HG02884 (cell line): ENCODE measurements at regions not wholly inside any gene's neighbourhood (a gene's known extent, or its start where the extent isn't known, plus 50 kb on each side); places are given as distances from the start of the nearest gene placed in this dataset.
"Not testable (repeated sequence)": the region's sequence is repeated elsewhere in the genome, so short reads cannot be mapped to it uniquely, and the experiment has no call there.

ENCODE experiments used
- ATAC-seq: cut with Tn5 transposase; IDR thresholded peaks from one replicate; pipeline ENCODE4 v1.9.1; 2021; ENCODE audit warnings: mild to moderate bottlenecking, moderate library complexity; ENCODE audit not compliant: unreplicated experiment

GRCh38 chr2:76697439-76697838 lies 824.7 kb downstream of the LRRTM4 start:
- ATAC-seq, result not testable (repeated sequence)

DNA sequence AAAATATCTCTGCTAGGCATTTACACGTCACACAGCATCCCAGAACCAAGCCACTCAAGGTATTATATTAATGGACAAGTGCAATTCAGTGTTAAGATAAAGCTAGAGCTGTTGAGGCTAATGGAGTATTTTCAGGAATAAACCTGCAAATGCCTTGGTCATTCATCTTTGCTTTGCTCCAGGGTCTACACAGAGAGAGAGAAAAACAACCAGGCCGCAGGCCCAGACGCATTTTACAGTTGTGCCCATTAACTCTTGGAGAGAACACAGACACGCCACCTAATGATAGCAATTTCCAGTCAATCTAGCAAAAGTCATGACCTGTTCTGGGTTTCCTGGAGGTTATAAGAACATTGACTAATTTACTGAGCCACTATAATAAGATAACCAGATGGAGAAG lies 829.3 kb downstream of the LRRTM4 start:
- ATAC-seq, result no peak

DNA sequence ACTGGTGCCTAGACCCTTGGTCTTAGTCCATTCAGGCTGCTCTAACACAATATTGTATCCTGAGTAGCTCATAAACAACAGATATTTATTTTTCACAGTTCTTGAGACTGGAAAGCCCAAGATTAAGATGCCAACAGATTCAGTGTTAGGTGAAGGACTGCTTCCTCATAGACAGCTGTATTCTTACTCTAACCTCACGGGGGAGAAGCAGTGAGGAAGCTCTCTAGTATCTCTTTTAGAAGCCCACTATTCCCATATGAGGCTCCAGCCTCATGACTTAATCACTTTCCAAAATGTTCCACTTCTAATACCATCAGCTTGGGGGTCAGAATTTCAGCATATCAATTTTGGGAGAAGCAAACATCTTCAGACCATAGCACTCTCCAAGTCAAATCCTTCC lies 833.4 kb downstream of the LRRTM4 start:
- ATAC-seq, result no peak

DNA sequence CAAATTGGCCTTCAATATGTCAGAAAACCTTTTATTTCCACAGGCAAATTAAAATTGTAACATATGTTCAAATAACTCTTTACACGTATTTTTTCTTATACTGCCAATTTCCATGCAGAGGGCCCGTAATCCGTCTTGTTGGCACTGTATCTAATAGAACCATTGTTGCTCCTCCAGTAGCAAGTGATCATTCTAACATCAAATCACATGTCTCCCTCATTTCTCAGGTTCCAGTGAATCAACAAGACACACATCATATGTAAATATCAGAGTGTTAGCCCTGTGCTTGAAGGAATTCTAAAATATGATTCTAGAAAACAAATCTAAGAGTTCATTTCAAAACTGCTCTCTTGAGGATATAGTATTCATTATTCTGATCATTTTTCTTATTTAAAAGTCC lies 834.3 kb downstream of the LRRTM4 start:
- no peak for ATAC-seq

DNA sequence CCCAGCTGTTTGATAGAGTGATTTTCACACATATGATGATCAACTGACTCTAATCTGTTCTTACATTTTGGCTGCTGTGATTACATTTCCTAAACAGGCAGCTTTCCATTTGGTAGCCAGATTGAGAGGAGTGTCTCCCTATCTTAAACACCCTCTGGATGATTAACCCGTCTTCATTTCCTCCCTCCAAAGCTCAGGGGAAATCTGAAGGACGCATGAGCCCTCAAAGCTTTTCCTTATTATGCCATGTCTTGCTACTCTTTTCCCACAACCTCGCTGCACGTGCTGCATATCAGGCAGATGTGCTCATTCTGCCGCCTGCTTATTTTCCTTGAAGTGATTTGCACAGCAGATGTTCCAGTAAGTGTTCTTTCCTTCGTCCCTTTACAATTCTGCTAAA lies 837.4 kb downstream of the LRRTM4 start:
- ATAC-seq, result no peak

DNA sequence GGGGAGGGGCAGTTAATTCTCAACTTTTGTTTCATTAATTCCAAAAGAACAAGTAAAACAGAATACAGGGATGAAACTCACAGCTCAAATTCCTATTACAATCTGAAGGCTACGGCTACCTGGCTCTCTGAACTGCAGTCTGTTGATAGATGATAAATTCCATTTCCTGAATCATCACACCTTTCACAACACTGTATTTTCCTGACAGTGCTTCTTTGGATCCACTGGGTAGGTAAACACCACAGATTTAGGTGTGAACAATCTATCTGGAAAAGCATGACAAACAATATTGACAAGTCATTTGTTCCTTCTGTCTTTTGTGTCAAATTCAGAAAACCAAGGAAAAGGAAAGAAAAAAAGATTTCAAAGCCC lies 843.2 kb downstream of the LRRTM4 start:
- ATAC-seq, result no peak

- ATAC-seq, result no peak
Measured at GRCh38 chr2:76678383-76679024, 843.7 kb downstream of the LRRTM4 start.

DNA sequence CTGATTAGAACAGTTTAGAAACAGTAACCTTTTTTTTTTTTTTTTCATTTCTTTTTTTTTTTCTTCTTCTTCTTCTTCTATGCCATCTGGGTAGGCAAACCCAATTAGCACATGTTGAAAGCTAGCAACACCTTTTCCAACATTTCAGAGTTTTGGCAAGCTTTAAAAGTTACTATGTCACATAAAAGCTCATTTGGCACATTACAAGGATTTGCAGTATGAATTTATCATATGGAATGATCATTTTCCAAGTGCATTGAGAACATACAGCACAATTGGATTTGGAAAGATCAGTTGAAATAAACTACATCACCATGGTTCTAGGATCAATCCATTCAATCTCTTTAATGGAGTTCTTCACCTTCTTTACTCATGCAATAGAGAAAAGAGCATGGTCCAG lies 847.0 kb downstream of the LRRTM4 start:
- ATAC-seq, result no peak

GRCh38 chr2:76672798-76673197 lies 849.4 kb downstream of the LRRTM4 start:
- no peak for ATAC-seq

DNA sequence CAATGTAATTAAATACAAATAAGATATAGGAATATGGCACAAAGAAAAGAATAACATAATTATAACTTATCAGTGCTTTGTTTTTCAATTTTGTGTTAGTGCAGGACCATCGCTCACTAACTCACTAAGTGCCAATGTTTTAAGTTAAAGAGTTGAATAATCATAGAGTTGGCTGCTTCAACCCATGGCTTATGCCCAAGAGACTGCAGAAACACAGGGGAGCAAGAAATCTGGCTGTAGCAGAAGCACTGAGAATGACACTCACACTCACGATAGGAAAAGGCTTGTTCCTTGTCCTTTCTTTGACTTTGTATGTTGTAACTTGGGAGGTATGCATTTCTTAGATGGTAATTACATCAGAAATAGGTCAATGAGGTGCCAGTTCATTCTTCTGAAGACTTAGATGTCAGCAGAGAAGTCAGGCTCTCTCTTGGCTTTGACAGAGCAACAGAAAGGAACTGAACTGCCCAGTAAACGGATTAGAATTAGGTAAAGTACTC lies 852.2 kb downstream of the LRRTM4 start:
- ATAC-seq, result no peak

DNA sequence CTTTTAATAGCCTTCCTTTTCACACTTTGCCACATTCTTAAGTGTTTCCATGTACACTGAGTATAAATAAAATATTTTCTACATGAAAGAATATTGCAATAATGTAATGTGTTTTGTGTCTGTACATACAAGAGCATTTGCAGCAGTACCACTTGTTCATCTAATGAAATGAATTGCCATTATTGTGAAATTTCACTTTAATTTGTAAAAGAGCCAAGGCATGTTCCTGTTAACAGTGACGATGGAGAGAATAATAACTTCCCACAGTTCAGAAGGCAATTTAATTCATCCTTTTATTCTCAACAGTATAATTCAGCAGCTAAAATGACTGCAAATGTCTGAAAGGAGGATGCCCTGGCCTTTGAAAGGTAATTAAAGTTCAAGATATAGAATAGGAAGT lies 853.9 kb downstream of the LRRTM4 start:
- ATAC-seq, result no peak

DNA sequence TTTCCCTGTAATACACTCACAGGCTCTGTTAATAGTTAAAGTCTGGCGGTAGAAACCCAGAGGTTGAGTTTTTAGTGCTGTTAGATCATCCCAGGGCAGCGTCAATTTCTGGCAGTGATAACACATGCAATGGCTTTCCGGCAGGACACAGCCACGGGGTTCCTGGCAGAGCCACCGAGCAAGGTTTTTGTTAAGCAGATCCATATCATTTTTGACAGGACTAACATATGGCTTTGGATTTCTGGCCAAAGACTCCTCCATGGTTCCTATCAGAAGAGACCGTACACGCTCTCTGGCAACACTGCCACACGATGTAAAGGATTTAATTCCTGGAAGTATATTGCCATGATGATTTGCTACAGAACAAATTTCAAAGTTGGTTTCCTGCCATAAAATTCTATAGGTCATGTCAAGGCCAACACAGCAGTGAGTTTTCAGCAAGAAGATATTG lies 854.3 kb downstream of the LRRTM4 start:
- ATAC-seq, result no peak

- ATAC-seq, result no peak
Measured at GRCh38 chr2:76642129-76642528, 880.0 kb downstream of the LRRTM4 start.

DNA sequence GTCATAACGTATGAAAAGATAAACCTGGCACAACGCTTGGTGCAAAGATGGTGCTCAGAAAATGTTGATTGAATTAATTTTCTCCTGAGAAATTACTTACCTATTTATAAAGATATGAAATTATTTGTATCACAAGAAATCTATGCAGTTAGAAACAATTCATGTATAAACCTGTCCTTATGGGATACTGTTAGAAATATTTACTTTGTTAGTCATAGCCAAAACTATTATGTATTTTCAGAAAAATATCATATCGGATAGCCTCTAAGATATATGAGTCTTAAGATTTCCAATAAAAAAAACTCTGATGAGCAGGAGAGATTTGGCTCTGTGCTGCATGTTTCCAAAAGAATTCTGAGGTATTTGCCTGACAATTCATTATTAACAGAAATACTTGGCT lies 880.7 kb downstream of the LRRTM4 start:
- ATAC-seq, result no peak

- ATAC-seq, result no peak
Measured at GRCh38 chr2:76640905-76641304, 881.3 kb downstream of the LRRTM4 start.

DNA sequence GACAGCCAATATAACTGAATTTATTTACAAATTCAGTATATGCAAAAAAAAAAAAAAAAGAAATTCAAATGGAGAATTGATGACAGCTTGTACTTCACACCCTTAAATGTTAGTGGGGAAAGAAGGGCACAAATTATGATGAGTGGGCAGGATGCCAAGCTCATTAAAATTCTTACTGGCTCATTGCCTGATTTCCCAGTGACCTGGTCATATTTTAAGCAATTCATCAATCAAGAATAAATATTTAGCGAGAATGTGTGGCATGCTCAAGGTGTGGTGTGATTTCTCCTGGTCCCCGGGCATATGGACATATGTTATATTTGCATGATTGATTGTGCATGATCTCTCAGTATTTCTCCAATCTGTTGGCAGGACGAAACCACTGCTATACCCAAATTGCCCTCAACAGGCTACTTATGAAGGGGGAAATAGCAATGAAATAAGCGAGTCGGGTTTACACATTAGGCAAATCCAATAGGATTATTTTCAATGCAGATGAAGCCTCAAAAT lies 883.0 kb downstream of the LRRTM4 start:
- no peak for ATAC-seq

DNA sequence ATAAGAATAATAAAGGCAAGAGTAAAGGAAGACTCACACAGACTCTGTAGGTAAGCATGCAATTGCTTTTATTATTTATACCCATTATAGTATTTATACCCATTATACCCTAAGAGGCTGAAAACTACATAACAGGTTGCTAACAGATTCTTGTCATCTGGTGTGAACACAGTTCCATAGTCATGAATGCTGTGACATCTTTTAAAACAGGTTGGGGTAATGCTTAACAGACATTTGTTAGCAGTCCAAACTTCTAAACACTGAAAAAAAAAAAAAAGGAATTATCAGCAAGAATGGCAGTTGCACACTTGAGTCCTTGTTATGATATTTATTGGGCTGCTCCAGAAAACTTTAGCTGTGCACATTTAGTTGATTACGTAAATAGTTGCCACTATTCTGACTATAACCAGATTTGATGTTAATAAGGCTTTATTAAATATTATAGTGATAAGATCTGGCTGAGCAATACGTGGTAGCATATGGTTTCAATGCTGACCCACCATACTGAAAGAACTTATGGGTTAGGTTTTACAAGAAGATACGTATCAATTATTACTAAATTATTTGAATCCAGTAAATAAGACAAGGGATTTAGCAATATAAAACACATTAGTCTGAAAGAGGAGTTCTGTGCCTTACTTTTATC lies 888.8 kb downstream of the LRRTM4 start:
- ATAC-seq, result no peak

DNA sequence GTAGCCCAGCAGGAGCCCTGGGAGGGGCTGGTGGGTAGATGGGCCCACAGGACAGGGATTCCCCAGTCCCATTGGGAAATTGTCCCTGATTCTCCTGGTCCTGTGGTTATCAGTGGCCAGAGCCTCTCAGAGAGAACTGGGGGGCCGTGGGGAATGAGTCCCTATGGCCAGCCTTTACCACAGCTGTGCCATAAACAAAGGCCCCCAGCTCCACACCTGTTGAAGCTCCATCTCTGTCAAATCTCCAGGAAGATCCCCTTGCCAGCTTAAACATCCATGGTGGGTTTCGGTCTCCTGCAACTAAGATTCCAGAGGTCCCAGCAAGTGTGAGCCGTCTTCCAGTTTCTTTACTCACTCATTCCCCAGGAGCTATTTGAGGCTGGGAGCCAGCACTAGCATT lies 897.1 kb downstream of the LRRTM4 start:
- no peak for ATAC-seq

DNA sequence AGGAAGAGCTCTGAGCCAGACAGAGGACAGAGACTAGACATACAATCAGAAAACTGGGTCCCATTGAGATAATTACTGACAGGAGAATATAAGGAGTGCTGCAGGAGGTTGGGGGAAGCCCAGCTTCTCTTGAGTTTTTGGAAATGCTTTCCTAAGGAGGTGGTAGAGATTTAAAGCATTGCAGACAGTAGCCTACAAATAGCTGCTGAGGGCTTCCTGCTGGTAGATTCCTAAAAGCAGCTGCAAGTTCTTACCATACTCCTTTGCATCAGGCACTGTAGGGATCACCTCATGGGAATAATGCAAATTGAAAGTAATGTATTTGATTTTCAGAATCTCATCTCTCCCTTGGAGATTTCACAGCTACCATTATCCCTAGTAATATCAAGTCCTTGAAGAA lies 902.6 kb upstream of the GCFC2 start:
- ATAC-seq, result no peak

GRCh38 chr2:76612764-76613163 lies 902.0 kb upstream of the GCFC2 start:
- ATAC-seq, result no peak

DNA sequence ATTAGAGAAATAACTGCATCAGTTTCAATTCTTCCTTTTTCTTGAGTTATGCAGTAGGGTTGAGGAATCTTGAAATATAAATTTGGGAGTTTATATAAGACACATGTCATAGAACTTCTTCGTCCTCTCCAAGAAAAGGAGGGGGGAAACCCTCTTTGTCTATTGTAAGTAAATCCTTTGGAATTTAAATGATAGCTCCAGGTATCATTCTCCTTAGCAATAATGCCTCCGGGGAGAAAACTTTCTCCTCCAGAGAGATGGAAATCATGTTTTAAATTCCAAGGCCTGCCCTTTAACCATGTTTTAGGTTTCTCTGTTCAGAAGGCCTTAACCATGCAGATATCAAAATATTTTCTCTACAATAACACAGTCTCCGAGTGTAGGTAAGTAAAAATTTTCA lies 899.7 kb upstream of the GCFC2 start:
- no peak for ATAC-seq

GRCh38 chr2:76599732-76600368 lies 889.1 kb upstream of the GCFC2 start:
- peak; percentile 100 for ATAC-seq
